Astrocyte (in vitro differentiated cells and primary cell): ENCODE measurements at regions not wholly inside any gene's neighbourhood (a gene's known extent, or its start where the extent isn't known, plus 50 kb on each side); places are given as distances from the start of the nearest gene placed in this dataset.
A peak's percentile ranks its signal among the peaks of the same experiment; 100 is the strongest.

Experiments
- DNase-seq: peaks from one replicate; pipeline ENCODE4 v3.0.0-alpha.2; 2010; ENCODE audit warnings: low read depth
- FAIRE-seq: peaks from 2 replicates; lab custom pipeline; 2011; peaks lifted over from hg19 to GRCh38; lab: Jason Lieb, UNC
- H2AFZ ChIP-seq: 2 replicates; pipeline ENCODE4 v1.6.0; 2012; ENCODE audit warnings: low read depth, low read length, inconsistent platforms
- H3K27ac ChIP-seq: 2 replicates; pipeline ENCODE4 v1.5.1; 2011; ENCODE audit warnings: low read depth, low read length, inconsistent platforms
- H3K27me3 ChIP-seq: 2 replicates; pipeline ENCODE4 v1.6.0; 2011; ENCODE audit warnings: low read length, inconsistent platforms; ENCODE audit not compliant: insufficient read depth
- H3K36me3 ChIP-seq: 2 replicates; pipeline ENCODE4 v1.5.1; 2011; ENCODE audit warnings: low read length, inconsistent platforms; ENCODE audit not compliant: insufficient read depth
- H3K4me1 ChIP-seq: 2 replicates; pipeline ENCODE4 v1.5.1; 2011; ENCODE audit warnings: low read length, inconsistent platforms; ENCODE audit not compliant: insufficient read depth
- H3K4me2 ChIP-seq: 2 replicates; pipeline ENCODE4 v1.6.0; 2012; ENCODE audit warnings: low read length, inconsistent platforms
- H3K4me3 ChIP-seq: 2 replicates; pipeline ENCODE4 v1.5.1; 2011; ENCODE audit warnings: low read depth, mild to moderate bottlenecking, low read length, inconsistent platforms; ENCODE audit not compliant: insufficient read depth
- H3K79me2 ChIP-seq: 2 replicates; pipeline ENCODE4 v1.6.0; 2012; ENCODE audit warnings: mild to moderate bottlenecking, low read length, inconsistent platforms; ENCODE audit not compliant: insufficient read depth
- H3K9ac ChIP-seq: 2 replicates; pipeline ENCODE4 v1.6.0; 2012; ENCODE audit warnings: mild to moderate bottlenecking, low read length, inconsistent platforms
- H3K9me3 ChIP-seq: 2 replicates; pipeline ENCODE4 v1.5.1; 2012; ENCODE audit warnings: low read depth, mild to moderate bottlenecking, low read length, inconsistent platforms; ENCODE audit not compliant: insufficient read depth
- H4K20me1 ChIP-seq: 2 replicates; pipeline ENCODE4 v1.6.0; 2012; ENCODE audit warnings: low read length, inconsistent platforms; ENCODE audit not compliant: insufficient read depth
- H3K27ac Mint-ChIP-seq: one replicate; pipeline ENCODE4 v1.8.0; 2021; ENCODE audit warnings: mild to moderate bottlenecking, mixed read lengths; ENCODE audit not compliant: unreplicated experiment
- H3K27me3 Mint-ChIP-seq: one replicate; pipeline ENCODE4 v1.8.0; 2021; ENCODE audit warnings: low read depth, mixed read lengths; ENCODE audit not compliant: unreplicated experiment
- H3K36me3 Mint-ChIP-seq: one replicate; pipeline ENCODE4 v1.8.0; 2021; ENCODE audit warnings: low read depth, mixed read lengths; ENCODE audit not compliant: unreplicated experiment
- H3K4me1 Mint-ChIP-seq: one replicate; pipeline ENCODE4 v1.8.0; 2021; ENCODE audit warnings: low read depth, mixed read lengths; ENCODE audit not compliant: unreplicated experiment
- H3K4me3 Mint-ChIP-seq: one replicate; pipeline ENCODE4 v1.8.0; 2021; ENCODE audit warnings: mild to moderate bottlenecking, moderate library complexity, mixed read lengths; ENCODE audit not compliant: unreplicated experiment
- H3K9me3 Mint-ChIP-seq: one replicate; pipeline ENCODE4 v1.8.0; 2021; ENCODE audit warnings: mild to moderate bottlenecking, mixed read lengths; ENCODE audit not compliant: unreplicated experiment
- EZH2 ChIP-seq: IDR thresholded peaks from 2 replicates; pipeline ENCODE4 v1.6.1; 2012; ENCODE audit warnings: mild to moderate bottlenecking, low read length, inconsistent platforms; ENCODE audit not compliant: insufficient read depth
- TF ChIP-seq, protein P1 (sequence below): IDR thresholded peaks from 2 replicates; pipeline ENCODE4 v1.5.1; 2011; ENCODE audit warnings: low read depth, mild to moderate bottlenecking, inconsistent platforms, low read length, moderate library complexity; ENCODE audit not compliant: insufficient read depth

DNA sequence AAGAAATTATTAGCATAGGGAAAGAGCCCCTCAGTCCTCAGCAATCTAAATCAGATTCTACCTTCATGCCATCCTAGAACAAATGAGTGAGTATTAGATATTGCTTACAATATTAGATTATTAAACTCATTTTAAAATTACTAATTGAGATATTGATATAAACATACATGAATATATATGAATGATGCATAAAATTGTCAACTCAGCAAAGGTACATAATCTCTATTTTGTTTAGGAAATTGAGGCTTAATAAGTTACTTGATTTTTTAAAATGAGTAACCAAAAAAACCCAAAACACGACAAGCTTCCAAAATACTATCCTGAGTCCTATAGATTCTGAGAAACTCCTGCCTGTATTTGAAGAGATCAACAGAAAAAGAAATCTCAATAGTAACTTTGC, 297.7 kb upstream of the TMCO5A start:
- DNase-seq, result no peak
- peaks cover 10% of the 10 kb centered on the region for H3K4me1 Mint-ChIP-seq
- Histone ChIP-seq H3K79me2 (no peaks in the 10 kb centered on the region), H3K9ac (no peak overlapping the region), H3K27ac (no peak overlapping the region), H3K9me3 (no peaks in the 10 kb centered on the region), H3K27me3 (no peaks in the 10 kb centered on the region), H3K36me3 (no peaks in the 10 kb centered on the region), H3K4me1 (no peaks in the 10 kb centered on the region), H4K20me1 (no peaks in the 10 kb centered on the region), H3K4me3 (no peak overlapping the region), H3K4me2 (no peak overlapping the region), H2AFZ (no peak overlapping the region)
- no peaks in the 10 kb centered on the region for H3K9me3 Mint-ChIP-seq
- TF ChIP-seq EZH2, result no peak
- TF ChIP-seq, protein P1, sequence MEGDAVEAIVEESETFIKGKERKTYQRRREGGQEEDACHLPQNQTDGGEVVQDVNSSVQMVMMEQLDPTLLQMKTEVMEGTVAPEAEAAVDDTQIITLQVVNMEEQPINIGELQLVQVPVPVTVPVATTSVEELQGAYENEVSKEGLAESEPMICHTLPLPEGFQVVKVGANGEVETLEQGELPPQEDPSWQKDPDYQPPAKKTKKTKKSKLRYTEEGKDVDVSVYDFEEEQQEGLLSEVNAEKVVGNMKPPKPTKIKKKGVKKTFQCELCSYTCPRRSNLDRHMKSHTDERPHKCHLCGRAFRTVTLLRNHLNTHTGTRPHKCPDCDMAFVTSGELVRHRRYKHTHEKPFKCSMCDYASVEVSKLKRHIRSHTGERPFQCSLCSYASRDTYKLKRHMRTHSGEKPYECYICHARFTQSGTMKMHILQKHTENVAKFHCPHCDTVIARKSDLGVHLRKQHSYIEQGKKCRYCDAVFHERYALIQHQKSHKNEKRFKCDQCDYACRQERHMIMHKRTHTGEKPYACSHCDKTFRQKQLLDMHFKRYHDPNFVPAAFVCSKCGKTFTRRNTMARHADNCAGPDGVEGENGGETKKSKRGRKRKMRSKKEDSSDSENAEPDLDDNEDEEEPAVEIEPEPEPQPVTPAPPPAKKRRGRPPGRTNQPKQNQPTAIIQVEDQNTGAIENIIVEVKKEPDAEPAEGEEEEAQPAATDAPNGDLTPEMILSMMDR, result no peak
- no peaks in the 10 kb centered on the region for H3K36me3 Mint-ChIP-seq
- H3K27ac Mint-ChIP-seq, result no peak overlapping the region
- no peak for FAIRE-seq
- H3K4me3 Mint-ChIP-seq, result no peak overlapping the region
- H3K27me3 Mint-ChIP-seq, result no peaks in the 10 kb centered on the region

DNA sequence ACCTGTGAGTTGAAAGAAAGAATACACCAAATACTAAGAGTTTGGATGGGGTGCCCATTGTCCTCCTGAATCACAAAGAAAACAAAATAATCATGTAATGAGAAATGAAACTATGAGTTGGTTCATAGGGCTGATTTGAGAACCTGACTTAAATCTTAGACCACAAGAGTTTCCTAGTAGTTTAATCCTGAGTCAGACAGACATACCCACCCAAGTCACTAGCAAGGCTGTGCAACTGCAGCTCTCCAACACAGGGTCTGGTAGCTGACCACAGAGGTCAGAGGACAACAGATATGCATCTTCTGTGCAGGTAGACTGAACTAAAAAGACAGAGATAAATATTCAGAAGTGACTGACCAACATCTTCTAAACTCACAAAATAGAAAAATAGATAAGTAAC, 296.3 kb upstream of the TMCO5A start:
- Histone ChIP-seq H3K4me1 (no peaks in the 10 kb centered on the region), H3K4me2 (no peak overlapping the region), H3K9ac (no peak overlapping the region)

DNA sequence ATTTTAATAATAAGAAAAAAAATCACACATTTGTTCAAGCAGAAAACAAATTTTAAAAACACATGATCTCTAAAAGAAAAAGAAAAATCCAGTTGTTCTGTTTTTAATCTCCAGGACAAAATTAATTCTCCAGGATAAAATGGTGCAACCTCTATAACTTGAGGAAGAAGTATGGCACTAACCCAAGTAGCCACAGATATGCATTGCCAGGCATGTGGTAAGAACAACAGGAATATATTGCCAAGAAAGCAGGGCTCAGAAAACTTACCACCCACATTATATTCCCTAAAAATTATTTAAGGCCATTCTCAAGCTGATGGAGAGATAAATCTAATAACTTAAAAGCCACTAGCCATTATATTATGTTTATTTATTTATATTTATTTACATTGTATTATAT, 295.7 kb upstream of the TMCO5A start:
- no peaks in the 10 kb centered on the region for H3K4me1 ChIP-seq
- Mint-ChIP-seq H3K36me3 (no peaks in the 10 kb centered on the region), H3K4me1 (peaks cover 10% of the 10 kb centered on the region), H3K4me3 (no peak overlapping the region), H3K27ac (no peak overlapping the region), H3K9me3 (no peaks in the 10 kb centered on the region), H3K27me3 (no peaks in the 10 kb centered on the region)
- no peak overlapping the region for H3K4me3 ChIP-seq
- no peak for TF ChIP-seq EZH2
- TF ChIP-seq, protein P1, result no peak
- no peaks in the 10 kb centered on the region for H3K9me3 ChIP-seq
- no peaks in the 10 kb centered on the region for H4K20me1 ChIP-seq
- H3K9ac ChIP-seq, result no peak overlapping the region
- H3K27ac ChIP-seq, result no peak overlapping the region
- no peaks in the 10 kb centered on the region for H3K36me3 ChIP-seq
- FAIRE-seq, result no peak
- H2AFZ ChIP-seq, result no peak overlapping the region
- no peak for DNase-seq
- H3K27me3 ChIP-seq, result no peaks in the 10 kb centered on the region
- no peaks in the 10 kb centered on the region for H3K79me2 ChIP-seq
- H3K4me2 ChIP-seq, result no peak overlapping the region

More for the DNA sequence above, 296.3 kb upstream of the TMCO5A start:
- no peaks in the 10 kb centered on the region for H3K27me3 ChIP-seq
- no peak overlapping the region for H3K4me3 ChIP-seq
- H3K9me3 ChIP-seq, result no peaks in the 10 kb centered on the region
- Mint-ChIP-seq H3K4me3 (no peak overlapping the region), H3K27ac (no peak overlapping the region), H3K4me1 (peaks cover 10% of the 10 kb centered on the region), H3K27me3 (no peaks in the 10 kb centered on the region), H3K9me3 (no peaks in the 10 kb centered on the region), H3K36me3 (no peaks in the 10 kb centered on the region)
- no peak for TF ChIP-seq EZH2
- TF ChIP-seq, protein P1, result no peak
- no peak for FAIRE-seq
- no peaks in the 10 kb centered on the region for H3K36me3 ChIP-seq
- H3K79me2 ChIP-seq, result no peaks in the 10 kb centered on the region
- no peak overlapping the region for H2AFZ ChIP-seq
- H4K20me1 ChIP-seq, result no peaks in the 10 kb centered on the region
- DNase-seq, result peak; percentile 14
- no peak overlapping the region for H3K27ac ChIP-seq
